Skeletal muscle tissue (tissue), 3 donors: ENCODE measurements at regions not wholly inside any gene's neighbourhood (a gene's known extent, or its start where the extent isn't known, plus 50 kb on each side); places are given as distances from the start of the nearest gene placed in this dataset.

Source experiments
- H3K27ac ChIP-seq: one replicate; pipeline ENCODE4 v1.7.0; 2013; ENCODE audit warnings: mild to moderate bottlenecking, low read depth, low read length, inconsistent platforms
- H3K27me3 ChIP-seq, 3 donors: one replicate each; pipeline ENCODE4 v1.7.0; 2013; ENCODE audit warnings: low read length in 3 of 3; ENCODE audit not compliant: control insufficient read depth in 3 of 3, insufficient read depth in 3 of 3
- H3K36me3 ChIP-seq, 3 donors: one replicate each; pipeline ENCODE4 v1.7.0; 2013; ENCODE audit warnings: low read length in 3 of 3; ENCODE audit not compliant: control insufficient read depth in 3 of 3, insufficient read depth in 3 of 3
- H3K4me1 ChIP-seq, 3 donors: one replicate each; pipeline ENCODE4 v1.7.0; 2013; ENCODE audit warnings: low read length in 3 of 3, mild to moderate bottlenecking in 3 of 3; ENCODE audit not compliant: control insufficient read depth in 3 of 3, insufficient read depth in 3 of 3
- H3K4me3 ChIP-seq, 3 donors: one replicate each; pipeline ENCODE4 v1.7.0; 2013; ENCODE audit warnings: low read length in 3 of 3
- H3K9ac ChIP-seq, 3 donors: one replicate each; pipeline ENCODE4 v1.7.0; 2013; ENCODE audit warnings: low read length in 3 of 3, mild to moderate bottlenecking in 3 of 3, moderate library complexity in 2 of 3, low read depth in 1 of 3
- H3K9me3 ChIP-seq, 3 donors: one replicate each; pipeline ENCODE4 v1.7.0; 2013; ENCODE audit warnings: low read length in 3 of 3; ENCODE audit not compliant: control insufficient read depth in 3 of 3
- donor health status: Osteomylitis.

DNA sequence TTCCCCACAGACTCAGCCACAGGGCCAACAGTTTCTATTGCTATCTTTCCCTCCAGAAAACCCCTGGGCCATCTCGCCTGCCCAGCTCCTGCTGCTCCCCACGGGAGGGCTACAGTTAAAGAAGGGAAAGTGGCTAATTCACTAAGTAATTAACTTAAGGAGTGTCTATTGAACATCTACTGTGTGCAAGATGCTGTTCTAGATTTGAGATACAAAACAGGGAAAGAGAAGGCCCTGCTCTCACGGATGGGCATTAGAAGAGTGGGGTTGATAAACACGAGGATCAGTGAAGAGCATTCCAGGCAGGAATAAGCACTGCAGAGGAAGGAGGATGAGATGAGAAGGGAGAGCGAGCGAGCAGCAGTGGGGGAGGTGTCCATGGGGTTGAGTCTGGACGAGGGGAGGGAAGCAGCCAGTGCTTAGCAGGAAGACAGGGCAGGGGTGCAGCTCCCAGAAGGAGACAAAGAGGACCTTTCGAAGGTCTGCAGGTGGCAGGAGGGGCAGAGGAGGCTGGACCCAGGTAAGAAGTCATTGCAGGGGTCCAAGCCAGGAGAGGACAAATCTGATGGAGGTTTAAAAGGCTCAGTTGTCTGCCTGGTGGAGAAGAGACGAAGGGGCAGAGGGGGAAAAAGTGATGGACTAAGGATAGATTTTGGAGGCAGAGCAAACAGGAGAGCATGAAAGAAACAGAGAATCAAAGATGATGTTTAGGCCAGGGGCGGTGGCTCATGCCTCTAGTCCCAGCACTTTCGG, 64.7 kb downstream of the KLF15 start:
- Histone ChIP-seq H3K27ac (no peak overlapping the region), H3K9me3 (no peaks in the 10 kb centered on the region), H3K9ac (no peak overlapping the region), H3K4me3 (no peak overlapping the region), H3K36me3 (no peaks in the 10 kb centered on the region), H3K27me3 (peaks cover 0 to 6% (median 0%) of the 10 kb centered on the region in 3 donors), H3K4me1 (peaks cover 0 to 16% (median 10%) of the 10 kb centered on the region in 3 donors)

DNA sequence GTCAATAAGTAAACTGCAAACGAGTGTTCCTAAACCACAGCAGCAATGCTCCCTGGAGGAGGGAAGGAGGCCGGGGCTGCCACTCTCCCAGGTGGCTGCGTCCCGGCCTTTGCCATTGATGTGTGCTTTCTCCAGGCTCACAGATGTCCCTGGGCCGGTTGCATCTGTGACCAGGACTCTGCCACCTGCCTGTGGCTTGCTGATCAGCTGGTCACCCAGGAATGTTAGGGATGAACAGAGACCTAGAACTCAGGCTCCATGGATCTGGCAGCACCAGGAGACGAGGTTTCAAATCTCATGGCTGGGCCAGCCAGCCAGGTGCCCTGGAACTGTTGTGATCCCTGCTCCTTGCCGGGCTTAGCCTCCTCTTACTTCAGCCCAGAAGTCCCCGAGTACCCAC, 65.7 kb downstream of the KLF15 start:
- Histone ChIP-seq H3K9ac (no peak overlapping the region), H3K9me3 (no peaks in the 10 kb centered on the region), H3K4me1 (peaks cover 3 to 22% (median 14%) of the 10 kb centered on the region in 3 donors), H3K4me3 (no peak overlapping the region), H3K27ac (no peak overlapping the region), H3K36me3 (no peaks in the 10 kb centered on the region), H3K27me3 (peaks cover 0 to 8% (median 2%) of the 10 kb centered on the region in 3 donors)

DNA sequence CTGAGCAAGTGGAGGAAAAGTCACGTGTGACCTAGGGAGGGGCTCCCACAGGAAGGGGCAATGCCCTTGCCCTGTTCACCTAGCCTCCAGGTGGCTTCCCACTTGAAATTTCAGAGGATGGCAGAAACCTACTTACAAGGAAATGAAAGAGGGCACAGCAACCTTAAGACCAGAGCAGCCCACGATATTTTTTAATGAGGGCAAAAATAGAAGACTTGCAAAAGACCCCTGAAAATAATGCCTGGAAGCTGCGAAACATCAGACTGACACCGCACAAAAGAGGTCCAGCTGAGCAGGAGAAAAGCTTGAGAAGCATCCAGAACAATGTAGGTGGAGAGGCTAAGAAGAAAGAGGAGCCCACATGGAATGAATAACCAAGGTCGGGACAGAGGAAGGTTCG, 66.1 kb downstream of the KLF15 start:
- Histone ChIP-seq H3K4me1 (peaks cover 3 to 22% (median 14%) of the 10 kb centered on the region in 3 donors), H3K27ac (no peak overlapping the region), H3K9ac (no peak overlapping the region), H3K36me3 (no peaks in the 10 kb centered on the region), H3K9me3 (no peaks in the 10 kb centered on the region), H3K27me3 (peaks cover 0 to 8% (median 2%) of the 10 kb centered on the region in 3 donors), H3K4me3 (no peak overlapping the region)

DNA sequence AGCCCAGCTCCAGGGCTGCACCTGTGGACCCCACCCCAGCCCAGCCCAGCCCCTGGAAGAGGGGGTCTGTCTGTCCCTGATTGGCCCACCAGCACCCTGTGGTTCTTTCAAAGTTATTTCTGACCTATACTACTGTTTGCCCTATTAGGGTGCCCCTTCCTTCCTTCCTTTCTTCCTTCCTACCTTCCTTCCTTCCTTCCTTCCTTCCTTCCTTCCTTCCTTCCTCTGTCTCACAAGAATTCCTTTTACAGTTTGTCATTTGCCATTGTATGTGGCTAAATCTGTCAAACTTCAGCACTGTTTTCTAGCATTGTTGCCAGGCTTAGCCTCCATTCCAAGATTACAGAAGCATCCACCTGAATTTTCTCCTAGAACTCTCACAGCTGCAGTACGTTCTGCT, 66.9 kb downstream of the KLF15 start:
- no peaks in the 10 kb centered on the region for H3K36me3 ChIP-seq
- no peak overlapping the region for H3K4me3 ChIP-seq
- H3K27me3 ChIP-seq: peaks cover 0 to 8% (median 2%) of the 10 kb centered on the region in 3 donors
- no peak overlapping the region for H3K27ac ChIP-seq
- H3K9ac ChIP-seq: no peak overlapping the region
- H3K4me1 ChIP-seq: peaks cover 3 to 22% (median 14%) of the 10 kb centered on the region in 3 donors
- H3K9me3 ChIP-seq: no peaks in the 10 kb centered on the region

DNA sequence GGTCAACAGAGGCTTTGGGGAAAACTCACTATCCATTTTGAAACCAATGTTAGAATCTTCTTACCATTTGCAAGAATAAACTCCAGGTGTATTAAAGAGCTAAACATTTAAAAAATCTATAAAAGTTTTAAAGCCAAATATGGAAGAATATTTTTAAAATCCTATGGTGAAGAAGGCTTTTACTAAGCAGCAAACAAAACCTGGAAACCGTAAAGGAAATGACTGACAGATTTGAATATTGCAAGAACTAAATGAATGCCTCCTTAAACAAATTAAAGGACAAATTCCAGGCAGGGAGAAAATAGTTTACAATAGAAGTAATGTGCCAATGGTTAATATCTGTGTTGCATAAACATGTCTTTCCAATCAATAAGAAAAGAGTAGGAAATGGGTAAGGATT, 68.1 kb downstream of the KLF15 start:
- H3K4me1 ChIP-seq: peaks cover 3 to 22% (median 14%) of the 10 kb centered on the region in 3 donors
- no peak overlapping the region for H3K27ac ChIP-seq
- peaks cover 0 to 8% (median 2%) of the 10 kb centered on the region in 3 donors for H3K27me3 ChIP-seq
- no peaks in the 10 kb centered on the region for H3K9me3 ChIP-seq
- H3K4me3 ChIP-seq: no peak overlapping the region
- no peaks in the 10 kb centered on the region for H3K36me3 ChIP-seq
- no peak overlapping the region for H3K9ac ChIP-seq

DNA sequence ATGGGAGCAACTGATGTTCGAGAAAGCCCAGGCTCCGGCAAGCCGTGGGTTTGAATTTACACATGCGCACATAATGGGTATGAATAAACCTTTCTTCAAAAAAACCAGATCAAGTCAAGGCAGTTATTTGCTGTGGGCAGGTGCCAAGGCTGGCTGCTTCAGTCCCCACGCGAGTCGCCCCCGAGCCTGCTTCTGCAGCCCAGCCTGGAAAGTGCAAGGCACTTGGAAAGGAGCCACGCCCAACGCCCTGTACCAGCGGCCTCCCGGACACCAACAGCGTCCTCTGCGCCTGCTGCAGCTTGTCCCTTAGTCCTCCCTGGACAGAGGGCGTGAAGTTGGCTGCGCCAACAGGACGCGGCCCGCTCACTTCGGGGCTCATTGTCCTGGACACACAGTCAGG, 68.9 kb downstream of the KLF15 start:
- Histone ChIP-seq H3K9me3 (no peaks in the 10 kb centered on the region), H3K36me3 (no peaks in the 10 kb centered on the region), H3K4me3 (peak overlapping the region; percentile 70 to 79 (median 71)), H3K27me3 (peaks cover 0 to 8% (median 2%) of the 10 kb centered on the region in 3 donors), H3K27ac (peak overlapping the region; percentile 85), H3K4me1 (peaks cover 3 to 20% (median 14%) of the 10 kb centered on the region in 3 donors), H3K9ac (peak overlapping the region; percentile 15 to 86 (median 81))

DNA sequence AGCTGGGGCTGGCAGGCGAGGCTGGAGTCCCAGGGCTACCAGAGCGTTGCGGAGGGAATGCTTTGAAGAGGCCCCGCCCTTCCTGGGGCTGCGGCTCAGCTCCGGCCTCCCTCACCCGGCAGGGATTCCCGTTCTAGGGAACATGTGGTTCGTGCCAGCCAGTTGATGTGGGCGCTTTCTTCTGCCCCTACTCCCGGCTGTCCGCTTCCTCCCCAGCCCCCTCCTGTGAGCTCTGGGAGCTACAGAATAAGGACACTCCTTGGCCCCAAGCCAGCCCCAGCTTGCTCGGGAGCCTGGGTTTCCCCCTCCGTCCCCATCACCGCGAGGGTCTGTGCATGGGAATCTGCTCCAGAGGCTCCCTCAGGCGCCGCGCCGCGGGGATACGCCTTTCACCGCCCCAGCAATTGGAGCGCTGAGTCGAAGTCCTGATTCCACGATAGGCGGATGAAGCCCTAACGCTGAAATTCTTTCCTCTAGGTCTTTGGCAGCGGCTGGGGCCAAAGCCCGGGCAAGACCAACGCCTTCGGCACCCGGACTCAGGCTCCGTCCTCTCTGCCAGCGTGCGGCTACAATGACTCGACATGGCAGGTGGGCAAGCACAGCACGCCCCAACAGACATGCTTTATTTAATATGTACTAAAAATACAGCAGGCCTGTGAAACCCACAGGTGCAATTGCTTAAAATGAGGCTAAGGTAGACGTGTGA, 69.5 kb downstream of the KLF15 start:
- peak overlapping the region; percentile 78 to 86 (median 81) for H3K9ac ChIP-seq
- H3K9me3 ChIP-seq: no peaks in the 10 kb centered on the region
- H3K36me3 ChIP-seq: no peaks in the 10 kb centered on the region
- peak overlapping the region; percentile 85 for H3K27ac ChIP-seq
- peak overlapping the region; percentile 70 to 79 (median 71) for H3K4me3 ChIP-seq
- H3K27me3 ChIP-seq: peaks cover 0 to 8% (median 2%) of the 10 kb centered on the region in 3 donors
- H3K4me1 ChIP-seq: peaks cover 3 to 18% (median 14%) of the 10 kb centered on the region in 3 donors

DNA sequence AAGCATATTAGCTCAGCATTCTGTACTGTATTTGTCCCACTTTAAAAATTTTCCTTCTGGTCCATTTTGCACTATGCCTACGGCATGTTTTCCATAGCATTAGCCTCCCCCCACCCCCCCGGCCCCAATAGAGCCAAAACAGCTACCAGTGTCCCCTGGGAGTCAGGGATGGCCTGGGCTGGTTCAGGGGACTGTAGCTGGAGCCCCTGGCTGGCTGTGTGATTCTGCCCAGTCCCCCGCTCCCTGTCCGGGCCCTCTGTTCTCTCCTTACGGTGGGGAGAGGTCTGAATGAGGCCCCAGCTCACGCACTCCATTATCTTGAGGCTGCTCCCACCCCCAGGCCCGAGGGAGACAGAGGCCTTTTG, 70.1 kb downstream of the KLF15 start:
- peaks cover 0 to 8% (median 4%) of the 10 kb centered on the region in 3 donors for H3K27me3 ChIP-seq
- H3K4me3 ChIP-seq: peak overlapping the region; percentile 70 to 79 (median 71)
- no peaks in the 10 kb centered on the region for H3K9me3 ChIP-seq
- peak overlapping the region; percentile 85 for H3K27ac ChIP-seq
- no peaks in the 10 kb centered on the region for H3K36me3 ChIP-seq
- H3K4me1 ChIP-seq: peaks cover 3 to 18% (median 14%) of the 10 kb centered on the region in 3 donors
- H3K9ac ChIP-seq: peak overlapping the region; percentile 78 to 86 (median 81)

DNA sequence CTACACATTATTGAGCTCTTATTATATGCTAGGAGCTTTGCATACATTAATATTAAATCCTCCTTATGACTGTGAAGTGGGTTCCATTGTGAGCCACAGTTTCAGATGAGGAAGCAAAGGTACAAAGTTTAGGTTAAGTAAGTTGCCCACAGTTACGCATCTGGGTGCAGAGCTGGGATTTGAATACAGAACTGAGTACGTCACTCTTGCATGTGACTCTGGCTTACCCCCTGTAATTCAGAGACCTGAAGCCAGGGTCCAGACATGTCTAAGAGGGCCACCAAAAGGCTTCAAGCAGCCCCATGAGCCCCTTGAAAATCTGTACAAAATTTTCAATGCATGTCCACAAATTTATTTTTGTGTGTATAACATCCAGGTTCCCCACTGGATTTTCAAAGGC, 71.8 kb downstream of the KLF15 start:
- Histone ChIP-seq H3K9ac (no peak overlapping the region), H3K9me3 (no peaks in the 10 kb centered on the region), H3K4me1 (peaks cover 3 to 18% (median 14%) of the 10 kb centered on the region in 3 donors), H3K27me3 (peaks cover 0 to 8% (median 4%) of the 10 kb centered on the region in 3 donors), H3K4me3 (no peak overlapping the region), H3K36me3 (no peaks in the 10 kb centered on the region), H3K27ac (no peak overlapping the region)
